GM12875 (cell line): ENCODE measurements at regions not wholly inside any gene's neighbourhood (a gene's known extent, or its start where the extent isn't known, plus 50 kb on each side); places are given as distances from the start of the nearest gene placed in this dataset.
"Not testable (repeated sequence)": the region's sequence is repeated elsewhere in the genome, so short reads cannot be mapped to it uniquely, and the experiment has no call there.

ENCODE experiments used
- H3K4me3 ChIP-seq: one replicate; pipeline ENCODE4 v1.5.1; 2011; ENCODE audit warnings: low read depth, low read length, control low read depth
- CTCF ChIP-seq: IDR thresholded peaks from 2 replicates; pipeline ENCODE4 v1.5.1; 2011; ENCODE audit warnings: low read depth, mild to moderate bottlenecking, control low read depth, inconsistent platforms, low read length, moderate library complexity, borderline replicate concordance; ENCODE audit not compliant: insufficient read depth

- H3K4me3 ChIP-seq: no peak overlapping the region
- TF ChIP-seq CTCF: no peak
Observed at GRCh38 chr12:11543457-11544158, 105.9 kb upstream of the ETV6 start.

- TF ChIP-seq CTCF: peak; percentile 25; the same call in 1 of the 2 replicates
Observed at GRCh38 chr12:11545484-11546330, 103.8 kb upstream of the ETV6 start.

GRCh38 chr12:11546582-11547270, 102.7 kb upstream of the ETV6 start:
- H3K4me3 ChIP-seq: not testable (repeated sequence)

More at GRCh38 chr12:11545484-11546330, 103.8 kb upstream of the ETV6 start:
- peak overlapping the region; percentile 31 for H3K4me3 ChIP-seq

GRCh38 chr12:11547271-11547646, 102.2 kb upstream of the ETV6 start:
- not testable (repeated sequence) for H3K4me3 ChIP-seq

- no peak overlapping the region for H3K4me3 ChIP-seq
- no peak for TF ChIP-seq CTCF
Observed at GRCh38 chr12:11549119-11549518, 100.4 kb upstream of the ETV6 start.

- H3K4me3 ChIP-seq: no peak overlapping the region
- peak; percentile 41; the same call in 1 of the 2 replicates for TF ChIP-seq CTCF
Observed at GRCh38 chr12:11553871-11554533, 95.5 kb upstream of the ETV6 start.

GRCh38 chr12:11555195-11555594, 94.3 kb upstream of the ETV6 start:
- H3K4me3 ChIP-seq: no peak overlapping the region
- TF ChIP-seq CTCF: no peak
